H1 (cell line): ENCODE measurements at regions not wholly inside any gene's neighbourhood (a gene's known extent, or its start where the extent isn't known, plus 50 kb on each side); places are given as distances from the start of the nearest gene placed in this dataset.
A peak's percentile ranks its signal among the peaks of the same experiment; 100 is the strongest.

ENCODE experiments used
- CTCF ChIA-PET: fragments of 300-600 bp; sonication (Branson Sonifier 250); formaldehyde crosslinking; loops from one replicate; lab custom pipeline; 2021; ENCODE audit not compliant: partially characterized antibody; lab: Charles Lee
- POLR2A ChIA-PET: fragments of 300-600 bp; sonication (Branson Sonifier 250); formaldehyde crosslinking; loops from one replicate; lab custom pipeline; 2021; ENCODE audit warnings: inconsistent platforms; ENCODE audit not compliant: partially characterized antibody; lab: Charles Lee
- DNase-seq, 2 experiments: peaks; one replicate each; pipeline versions ENCODE4 v3.0.0 to v3.0.0-alpha.2; 2010 to 2022; ENCODE audit warnings: low spot score in 2 of 2, low read depth in 1 of 2, mixed read lengths in 1 of 2
- FAIRE-seq: peaks from 2 replicates; lab custom pipeline; 2011; peaks lifted over from hg19 to GRCh38; lab: Jason Lieb, UNC
- H2AFZ ChIP-seq: 2 replicates; pipeline ENCODE4 v1.8.1; 2012; ENCODE audit warnings: low read length, inconsistent platforms
- H2AK5ac ChIP-seq: 2 replicates; pipeline ENCODE4 v1.6.1; 2013; ENCODE audit warnings: low read depth, low read length
- H2BK120ac ChIP-seq: replicated peaks from 2 replicates; pipeline ENCODE3; 2013; ENCODE audit warnings: low read depth, low read length, inconsistent platforms
- H2BK12ac ChIP-seq: 2 replicates; pipeline ENCODE4 v1.6.1; 2013; ENCODE audit warnings: low read depth, low read length
- H2BK15ac ChIP-seq: 2 replicates; pipeline ENCODE4 v1.6.1; 2013; ENCODE audit warnings: low read length
- H2BK20ac ChIP-seq: 2 replicates; pipeline ENCODE4 v1.6.1; 2013; ENCODE audit warnings: low read length
- H2BK5ac ChIP-seq: 2 replicates; pipeline ENCODE4 v1.6.1; 2013; ENCODE audit warnings: low read depth, low read length
- H3K14ac ChIP-seq: 2 replicates; pipeline ENCODE4 v1.6.1; 2013; ENCODE audit warnings: inconsistent platforms; ENCODE audit not compliant: insufficient read length
- H3K18ac ChIP-seq: 2 replicates; pipeline ENCODE4 v1.6.1; 2013; ENCODE audit warnings: low read length; ENCODE audit errors: extremely low read depth
- H3K23ac ChIP-seq: 2 replicates; pipeline ENCODE4 v1.6.1; 2013; ENCODE audit warnings: inconsistent platforms; ENCODE audit not compliant: insufficient read length
- H3K23me2 ChIP-seq: 2 replicates; pipeline ENCODE4 v1.6.1; 2013; ENCODE audit warnings: low read depth, low read length
- H3K27ac ChIP-seq: 2 replicates; pipeline ENCODE4 v1.6.1; 2011; ENCODE audit warnings: low read depth, low read length, inconsistent platforms
- H3K27me3 ChIP-seq, 4 experiments: replicated peaks in 1 of 4; 1 replicate in 1 of 4; 2 replicates in 3 of 4; pipeline versions ENCODE4 v1.6.1 to v1.8.1; 2011 to 2013; ENCODE audit warnings: low read length in 3 of 4, mild to moderate bottlenecking in 3 of 4, inconsistent platforms in 2 of 4, mixed read lengths in 2 of 4, moderate library complexity in 1 of 4; ENCODE audit not compliant: control insufficient read depth in 3 of 4, insufficient read depth in 3 of 4; ENCODE audit errors: extremely low read depth in 1 of 4
- H3K36me3 ChIP-seq, 4 experiments: 2 replicates each; pipeline versions ENCODE4 v1.6.1 to v1.8.1; 2011 to 2013; ENCODE audit warnings: mild to moderate bottlenecking in 4 of 4, low read length in 3 of 4, moderate library complexity in 2 of 4, control low read depth in 1 of 4, inconsistent platforms in 1 of 4; ENCODE audit not compliant: insufficient read depth in 4 of 4, control insufficient read depth in 2 of 4
- H3K4ac ChIP-seq: replicated peaks from 2 replicates; pipeline ENCODE3; 2013; ENCODE audit warnings: low read length, low read depth, mixed read lengths, inconsistent platforms; ENCODE audit not compliant: insufficient read length
- H3K4me1 ChIP-seq, 4 experiments: replicated peaks in 1 of 4; 1 replicate in 1 of 4; 2 replicates in 3 of 4; pipeline versions ENCODE4 v1.6.1 to v1.8.1; 2011 to 2013; ENCODE audit warnings: low read length in 3 of 4, inconsistent platforms in 2 of 4, mixed read lengths in 1 of 4; ENCODE audit not compliant: insufficient read depth in 4 of 4, control insufficient read depth in 3 of 4
- H3K4me2 ChIP-seq, 2 experiments: 2 replicates each; pipeline versions ENCODE4 v1.6.1 to v1.8.1; 2011 to 2013; ENCODE audit warnings: low read depth in 2 of 2, low read length in 2 of 2, control low read depth in 1 of 2, inconsistent platforms in 1 of 2, mild to moderate bottlenecking in 1 of 2; ENCODE audit not compliant: insufficient read depth in 1 of 2
- H3K4me3 ChIP-seq, 4 experiments: fragments of 200-600, 300-600 bp in 1 of 4; sonication (generic), shearing (Covaris generic), sonication (Bioruptor Twin) in 1 of 4; 2 replicates each; pipeline versions ENCODE4 v1.5.1 to v1.8.1; 2011 to 2016; ENCODE audit warnings: low read length in 4 of 4, low read depth in 3 of 4, control low read depth in 2 of 4, inconsistent platforms in 2 of 4, mild to moderate bottlenecking in 2 of 4, mixed read lengths in 1 of 4, moderate library complexity in 1 of 4; ENCODE audit not compliant: insufficient read depth in 2 of 4; ENCODE audit errors: extremely low read depth in 1 of 4
- H3K56ac ChIP-seq: replicated peaks from 2 replicates; pipeline ENCODE3; 2013; ENCODE audit warnings: low read depth, mild to moderate bottlenecking, mixed read lengths, low read length, inconsistent platforms; ENCODE audit not compliant: insufficient read length
- H3K79me1 ChIP-seq: 2 replicates; pipeline ENCODE4 v1.6.1; 2013; ENCODE audit warnings: low read depth, low read length, control low read depth
- H3K79me2 ChIP-seq, 2 experiments: 2 replicates each; pipeline versions ENCODE4 v1.6.1 to v1.8.1; 2012 to 2013; ENCODE audit warnings: low read length in 2 of 2, mild to moderate bottlenecking in 2 of 2, inconsistent platforms in 1 of 2; ENCODE audit not compliant: insufficient read depth in 2 of 2, control insufficient read depth in 1 of 2
- H3K9ac ChIP-seq, 4 experiments: replicated peaks in 1 of 4; 1 replicate in 1 of 4; 2 replicates in 3 of 4; pipeline versions ENCODE4 v1.6.1 to v1.8.1; 2011 to 2013; ENCODE audit warnings: low read depth in 3 of 4, low read length in 3 of 4, control low read depth in 2 of 4, mild to moderate bottlenecking in 2 of 4, moderate library complexity in 2 of 4, inconsistent platforms in 1 of 4; ENCODE audit errors: extremely low read depth in 1 of 4
- H3K9me3 ChIP-seq, 2 experiments: 2 replicates each; pipeline versions ENCODE4 v1.6.1 to v1.8.1; 2012 to 2013; ENCODE audit warnings: mild to moderate bottlenecking in 2 of 2, moderate library complexity in 2 of 2, control low read depth in 1 of 2, inconsistent platforms in 1 of 2, low read depth in 1 of 2, low read length in 1 of 2, mixed read lengths in 1 of 2; ENCODE audit not compliant: insufficient read depth in 2 of 2
- H4K20me1 ChIP-seq, 2 experiments: replicated peaks in 1 of 2; 2 replicates each; pipeline versions ENCODE3 to v1.8.1; 2011 to 2013; ENCODE audit warnings: inconsistent platforms in 2 of 2, low read length in 2 of 2, mild to moderate bottlenecking in 1 of 2; ENCODE audit not compliant: insufficient read depth in 2 of 2, control insufficient read depth in 1 of 2
- H4K5ac ChIP-seq: 2 replicates; pipeline ENCODE4 v1.6.1; 2013; ENCODE audit warnings: low read length, low read depth, mixed read lengths, inconsistent platforms; ENCODE audit not compliant: insufficient read length
- H4K8ac ChIP-seq: 2 replicates; pipeline ENCODE4 v1.8.0; 2013; ENCODE audit warnings: mild to moderate bottlenecking, moderate library complexity, low read length, inconsistent platforms; ENCODE audit not compliant: insufficient read depth; ENCODE audit errors: extremely low read depth
- H4K91ac ChIP-seq: replicated peaks from 2 replicates; pipeline ENCODE3; 2013; ENCODE audit warnings: low read length, mixed read lengths, inconsistent platforms; ENCODE audit not compliant: insufficient read length
- EP300 ChIP-seq, 2 experiments: IDR thresholded peaks; 1 replicate in 1 of 2; 2 replicates in 1 of 2; pipeline ENCODE4 v1.6.1; 2011 to 2012; ENCODE audit warnings: low read depth in 2 of 2, low read length in 2 of 2, mild to moderate bottlenecking in 2 of 2, borderline replicate concordance in 1 of 2, inconsistent platforms in 1 of 2, moderate library complexity in 1 of 2
- MAFK ChIP-seq: IDR thresholded peaks from 2 replicates; pipeline ENCODE4 v1.6.1; 2012; ENCODE audit warnings: low read depth, mild to moderate bottlenecking, improper control_type of control experiment, low read length
- NRF1 ChIP-seq: IDR thresholded peaks from 2 replicates; pipeline ENCODE4 v1.6.1; 2011; ENCODE audit warnings: mild to moderate bottlenecking, low read depth, low read length, improper control_type of control experiment
- RXRA ChIP-seq: IDR thresholded peaks from 2 replicates; pipeline ENCODE4 v1.6.1; 2011; ENCODE audit warnings: low read depth, mild to moderate bottlenecking, low read length, moderate library complexity; ENCODE audit not compliant: insufficient read depth
- WGBS, 2 experiments: shearing (Covaris generic) in 1 of 2; methylation state at CpG; one replicate each; pipeline versions ENCODE4 v1.1.6 to v1.1.7; 2013 to 2015; ENCODE audit warnings: low lambda C conversion rate in 2 of 2, mixed read lengths in 2 of 2, inconsistent platforms in 1 of 2, low coverage in 1 of 2, missing lambda C conversion rate in 1 of 2; ENCODE audit not compliant: insufficient replicate concordance in 2 of 2, insufficient coverage in 1 of 2, insufficient read length in 1 of 2; ENCODE audit errors: extremely low coverage in 1 of 2, missing lambda C conversion rate in 1 of 2; 5-methylcytosine and 5-hydroxymethylcytosine counted together

GRCh38 chr7:119102291-119102690, 877.8 kb downstream of the ANKRD7 start:
- Histone ChIP-seq H2BK12ac (no peak overlapping the region), H3K27ac (no peak overlapping the region), H3K9me3 (no peaks in the 10 kb centered on the region), H3K27me3 (no peaks in the 10 kb centered on the region), H4K5ac (no peak overlapping the region), H3K23me2 (no peaks in the 10 kb centered on the region), H3K4ac (no peak overlapping the region), H4K8ac (no peak overlapping the region), H2BK20ac (no peak overlapping the region), H3K56ac (no peak overlapping the region), H3K4me2 (no peak overlapping the region), H3K79me1 (no peaks in the 10 kb centered on the region), H2AFZ (no peak overlapping the region), H4K20me1 (no peaks in the 10 kb centered on the region), H3K79me2 (no peaks in the 10 kb centered on the region), H3K23ac (no peak overlapping the region), H2AK5ac (no peak overlapping the region), H3K18ac (no peak overlapping the region), H2BK5ac (no peak overlapping the region), H3K36me3 (no peaks in the 10 kb centered on the region), H2BK120ac (no peak overlapping the region), H3K14ac (no peak overlapping the region), H4K91ac (no peak overlapping the region), H2BK15ac (no peak overlapping the region), H3K9ac (no peak overlapping the region), H3K4me1 (peaks cover 0 to 7% (median 3%) of the 10 kb centered on the region in 4 experiments; a peak in 3 of 7 replicates), H3K4me3 (no peak overlapping the region)
- DNase-seq (no peak), FAIRE-seq (no peak)
- no peak for TF ChIP-seq NRF1
- no peak for TF ChIP-seq EP300 (IDR thresholded peaks at IDR 0.05; ENCODE audit: borderline replicate concordance in 1 of 2, low read depth in 2 of 2, low read length in 2 of 2)
- no peak for TF ChIP-seq RXRA
- peak; percentile 74 for TF ChIP-seq MAFK
- CTCF ChIA-PET = interaction anchor here (0.6 kb wide), 1 partner anchor 215 kb away, joined by 3 read pairs; no protein-coding TSS in a partner anchor
- POLR2A ChIA-PET = no interaction called here
- WGBS, 2 experiments = 88% methylated on average over 1 of the region's 1 CpG; no CpG with 5 or more reads in 1 of the 2 experiments
